ENCODE measurements at regions not wholly inside any gene's neighbourhood (a gene's known extent, or its start where the extent isn't known, plus 50 kb on each side); places are given as distances from the start of the nearest gene placed in this dataset.

- DNase-seq: no peak
- no peaks in the 10 kb centered on the region for H3K9me3 ChIP-seq (ENCODE audit: control extremely low read depth in 1 of 3, control insufficient read depth in 2 of 3, insufficient read depth in 1 of 3, low read length in 2 of 3)
- H3K27me3 Mint-ChIP-seq: no peaks in the 10 kb centered on the region
- no peaks in the 10 kb centered on the region for H3K4me1 Mint-ChIP-seq
- H3K4me3 ChIP-seq (ENCODE audit: control extremely low read depth in 1 of 5, extremely low read depth in 1 of 5, insufficient read depth in 1 of 5, low read depth in 2 of 5, low read length in 4 of 5): no peak overlapping the region
- no peak overlapping the region for H3K9ac ChIP-seq (ENCODE audit: low read length)
- POLR2A ChIA-PET: no interaction called here
- H3K27me3 ChIP-seq (replicated peaks in 1 of 4; ENCODE audit: control extremely low read depth in 1 of 4, control insufficient read depth in 3 of 4, insufficient read depth in 4 of 4, low read length in 3 of 4): no peaks in the 10 kb centered on the region
- H3K4me1 ChIP-seq (ENCODE audit: control insufficient read depth in 2 of 2, insufficient read depth in 2 of 2, low read length in 2 of 2): no peaks in the 10 kb centered on the region
- no CpG with 5 or more reads among the region's 1 CpG for WGBS (ENCODE audit: insufficient coverage)
- no peak overlapping the region for H2AFZ ChIP-seq (ENCODE audit: insufficient read depth, low read depth, low read length, poor library complexity, severe bottlenecking)
- TF ChIP-seq EZH2 (IDR thresholded peaks at IDR 0.05; ENCODE audit: borderline replicate concordance, insufficient read depth, low read depth, low read length, poor library complexity, severe bottlenecking): no peak
- no peak for TF ChIP-seq CTCF (IDR thresholded peaks at IDR 0.05)
- no peak overlapping the region for H3K27ac ChIP-seq (ENCODE audit: low read length in 2 of 2)
- intact Hi-C loops (cut with micrococcal nuclease): no loop called here
- no peak overlapping the region for H3K4me2 ChIP-seq (replicated peaks; ENCODE audit: low read depth, low read length, poor library complexity, severe bottlenecking)
- no peaks in the 10 kb centered on the region for H3K79me2 ChIP-seq (ENCODE audit: control insufficient read depth, insufficient read depth, low read length)
- no peak overlapping the region for H3K4me3 Mint-ChIP-seq
- CTCF ChIA-PET: no interaction called here
- H3K9me3 Mint-ChIP-seq (ENCODE audit: insufficient read depth): no peaks in the 10 kb centered on the region
- H4K20me1 ChIP-seq (ENCODE audit: control insufficient read depth, insufficient read depth, low read length, poor library complexity, severe bottlenecking): no peaks in the 10 kb centered on the region
- H3K27ac Mint-ChIP-seq: no peak overlapping the region
- ATAC-seq (ENCODE audit: low read depth): no peak
- H3K36me3 ChIP-seq (replicated peaks in 1 of 2; ENCODE audit: control extremely low read depth in 1 of 2, control insufficient read depth in 1 of 2, extremely low read depth in 1 of 2, insufficient read depth in 2 of 2, low read length in 1 of 2): no peaks in the 10 kb centered on the region
Measured at GRCh38 chr20:7346562-7346961, 579.1 kb downstream of the BMP2 start.

GRCh38 chr20:7347409-7347808 is 579.9 kb downstream of the BMP2 start:
- H3K4me1 ChIP-seq (ENCODE audit: control insufficient read depth in 2 of 2, insufficient read depth in 2 of 2, low read length in 2 of 2): no peaks in the 10 kb centered on the region
- Mint-ChIP-seq H3K27ac (no peak overlapping the region), H3K4me3 (no peak overlapping the region), H3K9me3 (ENCODE audit: insufficient read depth) (no peaks in the 10 kb centered on the region), H3K27me3 (no peaks in the 10 kb centered on the region), H3K4me1 (no peaks in the 10 kb centered on the region)
- H3K9ac ChIP-seq (ENCODE audit: low read length): no peak overlapping the region
- H3K4me3 ChIP-seq (ENCODE audit: control extremely low read depth in 1 of 5, extremely low read depth in 1 of 5, insufficient read depth in 1 of 5, low read depth in 2 of 5, low read length in 4 of 5): no peak overlapping the region
- DNase-seq (no peak), ATAC-seq (ENCODE audit: low read depth) (no peak)
- intact Hi-C loops (cut with micrococcal nuclease): no loop called here
- no peak overlapping the region for H3K4me2 ChIP-seq (replicated peaks; ENCODE audit: low read depth, low read length, poor library complexity, severe bottlenecking)
- no peaks in the 10 kb centered on the region for H4K20me1 ChIP-seq (ENCODE audit: control insufficient read depth, insufficient read depth, low read length, poor library complexity, severe bottlenecking)
- H3K36me3 ChIP-seq (replicated peaks in 1 of 2; ENCODE audit: control extremely low read depth in 1 of 2, control insufficient read depth in 1 of 2, extremely low read depth in 1 of 2, insufficient read depth in 2 of 2, low read length in 1 of 2): no peaks in the 10 kb centered on the region
- no peak overlapping the region for H3K27ac ChIP-seq (ENCODE audit: low read length in 2 of 2)
- CTCF ChIA-PET: no interaction called here
- TF ChIP-seq EZH2 (IDR thresholded peaks at IDR 0.05; ENCODE audit: borderline replicate concordance, insufficient read depth, low read depth, low read length, poor library complexity, severe bottlenecking) (no peak), CTCF (IDR thresholded peaks at IDR 0.05) (no peak)
- no peaks in the 10 kb centered on the region for H3K79me2 ChIP-seq (ENCODE audit: control insufficient read depth, insufficient read depth, low read length)
- POLR2A ChIA-PET: no interaction called here
- WGBS (ENCODE audit: insufficient coverage): 100% methylated on average over 1 of the region's 2 CpGs
- no peak overlapping the region for H2AFZ ChIP-seq (ENCODE audit: insufficient read depth, low read depth, low read length, poor library complexity, severe bottlenecking)
- H3K9me3 ChIP-seq (ENCODE audit: control extremely low read depth in 1 of 3, control insufficient read depth in 2 of 3, insufficient read depth in 1 of 3, low read length in 2 of 3): no peaks in the 10 kb centered on the region
- no peaks in the 10 kb centered on the region for H3K27me3 ChIP-seq (replicated peaks in 1 of 4; ENCODE audit: control extremely low read depth in 1 of 4, control insufficient read depth in 3 of 4, insufficient read depth in 4 of 4, low read length in 3 of 4)

Data from B cell (primary cell).